CD4-positive, CD25-positive, alpha-beta regulatory T cell (primary cell): ENCODE measurements at regions not wholly inside any gene's neighbourhood (a gene's known extent, or its start where the extent isn't known, plus 50 kb on each side); places are given as distances from the start of the nearest gene placed in this dataset.
"Not testable (repeated sequence)": the region's sequence is repeated elsewhere in the genome, so short reads cannot be mapped to it uniquely, and the experiment has no call there.

Source experiments
- ATAC-seq, 2 donors: fragments of 150-1000 bp; cut with Tn5 transposase; one replicate each; pipeline ENCODE4 v1.10.0; 2021; ENCODE audit warnings: low read depth in 2 of 2, moderate number of reproducible peaks in 2 of 2, moderate library complexity in 1 of 2
- DNase-seq, 3 donors: peaks; one replicate each; pipeline versions ENCODE4 v3.0.0 to v3.0.0-alpha.2; 2012 to 2022; ENCODE audit warnings: mixed read lengths in 1 of 3
- H3K27ac ChIP-seq: one replicate; pipeline ENCODE4 v1.7.0; 2013; ENCODE audit warnings: mild to moderate bottlenecking, low read length; ENCODE audit not compliant: insufficient read depth, poor library complexity, severe bottlenecking
- H3K27me3 ChIP-seq: one replicate; pipeline ENCODE4 v1.7.0; 2013; ENCODE audit warnings: low read length; ENCODE audit not compliant: control insufficient read depth, insufficient read depth
- H3K36me3 ChIP-seq: one replicate; pipeline ENCODE4 v1.7.0; 2013; ENCODE audit warnings: mild to moderate bottlenecking, low read length, moderate library complexity; ENCODE audit not compliant: control insufficient read depth, insufficient read depth
- H3K4me1 ChIP-seq: 2 replicates; pipeline ENCODE4 v1.7.0; 2013; ENCODE audit warnings: mild to moderate bottlenecking, low read length; ENCODE audit not compliant: insufficient read depth, control insufficient read depth, poor library complexity, severe bottlenecking
- H3K4me3 ChIP-seq: one replicate; pipeline ENCODE4 v1.7.0; 2013; ENCODE audit warnings: low read depth, mild to moderate bottlenecking, low read length, moderate library complexity
- H3K9me3 ChIP-seq, 2 experiments: 1 replicate in 1 of 2; 2 replicates in 1 of 2; pipeline ENCODE4 v1.7.0; 2013; ENCODE audit warnings: low read length in 2 of 2, mild to moderate bottlenecking in 1 of 2, moderate library complexity in 1 of 2; ENCODE audit not compliant: control insufficient read depth in 2 of 2
- H3K27ac Mint-ChIP-seq, 3 donors: one replicate each; pipeline ENCODE4 v1.8.0; 2020 to 2022; ENCODE audit warnings: mild to moderate bottlenecking in 3 of 3, mixed read lengths in 3 of 3, moderate library complexity in 2 of 3
- H3K27me3 Mint-ChIP-seq: one replicate; pipeline ENCODE4 v1.8.0; 2022; ENCODE audit warnings: mild to moderate bottlenecking, mixed read lengths
- H3K36me3 Mint-ChIP-seq: one replicate; pipeline ENCODE4 v1.8.0; 2020; ENCODE audit warnings: mixed read lengths
- H3K4me1 Mint-ChIP-seq, 4 donors: one replicate each; pipeline ENCODE4 v1.8.0; 2020 to 2022; ENCODE audit warnings: mixed read lengths in 4 of 4, mild to moderate bottlenecking in 1 of 4
- H3K4me3 Mint-ChIP-seq, 4 donors: one replicate each; pipeline ENCODE4 v1.8.0; 2020 to 2022; ENCODE audit warnings: mild to moderate bottlenecking in 4 of 4, mixed read lengths in 4 of 4, moderate library complexity in 3 of 4
- H3K9me3 Mint-ChIP-seq, 7 donors: one replicate each; pipeline ENCODE4 v1.8.0; 2020 to 2022; ENCODE audit warnings: mixed read lengths in 7 of 7, mild to moderate bottlenecking in 3 of 7, moderate library complexity in 2 of 7

- no peaks in the 10 kb centered on the region for H3K36me3 ChIP-seq
- no peak for ATAC-seq
- no peak overlapping the region for H3K27ac Mint-ChIP-seq
- no peak overlapping the region for H3K4me3 ChIP-seq
- peaks cover 0 to 7% (median 2%) of the 10 kb centered on the region in 7 donors for H3K9me3 Mint-ChIP-seq
- H3K27me3 Mint-ChIP-seq = peaks cover 5% of the 10 kb centered on the region
- no peaks in the 10 kb centered on the region for H3K4me1 ChIP-seq
- no peak overlapping the region for H3K27ac ChIP-seq
- H3K27me3 ChIP-seq = no peaks in the 10 kb centered on the region
- H3K4me1 Mint-ChIP-seq = no peaks in the 10 kb centered on the region
- DNase-seq = no peak
- H3K36me3 Mint-ChIP-seq = no peaks in the 10 kb centered on the region
- no peak overlapping the region for H3K4me3 Mint-ChIP-seq
- no peaks in the 10 kb centered on the region for H3K9me3 ChIP-seq
Measured at GRCh38 chr5:174892742-174893141, 168.4 kb downstream of the MSX2 start.

- H3K36me3 Mint-ChIP-seq, ATAC-seq, H3K27me3 ChIP-seq, H3K4me1 Mint-ChIP-seq, H3K9me3 ChIP-seq, H3K27ac ChIP-seq, H3K9me3 Mint-ChIP-seq, H3K36me3 ChIP-seq, H3K27ac Mint-ChIP-seq, H3K27me3 Mint-ChIP-seq, H3K4me3 Mint-ChIP-seq, H3K4me3 ChIP-seq, H3K4me1 ChIP-seq, DNase-seq: not testable (repeated sequence)
Measured at GRCh38 chr5:174880412-174881200, 156.2 kb downstream of the MSX2 start.

GRCh38 chr5:174877987-174878386, 153.6 kb downstream of the MSX2 start:
- no peaks in the 10 kb centered on the region for H3K9me3 ChIP-seq
- no peak overlapping the region for H3K4me3 Mint-ChIP-seq

GRCh38 chr5:174872271-174872670, 147.9 kb downstream of the MSX2 start:
- peak overlapping the region in 1 of 3 donors; percentile 57 for H3K27ac Mint-ChIP-seq
- no peaks in the 10 kb centered on the region for H3K4me1 Mint-ChIP-seq

More at GRCh38 chr5:174877987-174878386, 153.6 kb downstream of the MSX2 start:
- Mint-ChIP-seq H3K4me1 (no peaks in the 10 kb centered on the region), H3K36me3 (no peaks in the 10 kb centered on the region), H3K27ac (no peak overlapping the region), H3K27me3 (no peaks in the 10 kb centered on the region), H3K9me3 (peaks cover 0 to 5% (median 0%) of the 10 kb centered on the region in 7 donors)
- no peaks in the 10 kb centered on the region for H3K27me3 ChIP-seq
- H3K4me3 ChIP-seq = no peak overlapping the region
- ATAC-seq (no peak), DNase-seq (no peak)
- H3K27ac ChIP-seq = no peak overlapping the region
- H3K36me3 ChIP-seq = no peaks in the 10 kb centered on the region
- H3K4me1 ChIP-seq = no peaks in the 10 kb centered on the region

GRCh38 chr5:174852143-174852542, 127.8 kb downstream of the MSX2 start:
- H3K9me3 ChIP-seq = no peaks in the 10 kb centered on the region
- H3K27ac ChIP-seq = no peak overlapping the region
- no peak for DNase-seq
- peaks cover 5% of the 10 kb centered on the region for H3K27me3 Mint-ChIP-seq
- no peaks in the 10 kb centered on the region for H3K4me1 Mint-ChIP-seq
- ATAC-seq = no peak
- H3K36me3 Mint-ChIP-seq = no peaks in the 10 kb centered on the region
- no peaks in the 10 kb centered on the region for H3K27me3 ChIP-seq
- no peak overlapping the region for H3K4me3 ChIP-seq
- H3K4me1 ChIP-seq = no peaks in the 10 kb centered on the region
- no peaks in the 10 kb centered on the region for H3K9me3 Mint-ChIP-seq
- H3K27ac Mint-ChIP-seq = no peak overlapping the region
- H3K36me3 ChIP-seq = no peaks in the 10 kb centered on the region
- H3K4me3 Mint-ChIP-seq = no peak overlapping the region

More at GRCh38 chr5:174872271-174872670, 147.9 kb downstream of the MSX2 start:
- Mint-ChIP-seq H3K27me3 (no peaks in the 10 kb centered on the region), H3K4me3 (no peak overlapping the region), H3K36me3 (no peaks in the 10 kb centered on the region), H3K9me3 (peaks cover 0 to 2% (median 0%) of the 10 kb centered on the region in 7 donors)
- H3K4me3 ChIP-seq = no peak overlapping the region
- no peaks in the 10 kb centered on the region for H3K36me3 ChIP-seq
- H3K27me3 ChIP-seq = no peaks in the 10 kb centered on the region
- no peaks in the 10 kb centered on the region for H3K4me1 ChIP-seq
- H3K27ac ChIP-seq = no peak overlapping the region
- ATAC-seq = no peak
- no peaks in the 10 kb centered on the region for H3K9me3 ChIP-seq
- no peak for DNase-seq

GRCh38 chr5:174850565-174851169, 126.3 kb downstream of the MSX2 start:
- DNase-seq = no peak
- no peaks in the 10 kb centered on the region for H3K9me3 Mint-ChIP-seq
- no peak overlapping the region for H3K4me3 Mint-ChIP-seq
- H3K27me3 ChIP-seq = no peaks in the 10 kb centered on the region
- H3K27me3 Mint-ChIP-seq = peaks cover 5% of the 10 kb centered on the region
- no peak overlapping the region for H3K4me3 ChIP-seq
- ATAC-seq = no peak
- H3K36me3 ChIP-seq = no peaks in the 10 kb centered on the region
- no peak overlapping the region for H3K27ac Mint-ChIP-seq
- H3K36me3 Mint-ChIP-seq = no peaks in the 10 kb centered on the region
- no peaks in the 10 kb centered on the region for H3K4me1 ChIP-seq
- no peaks in the 10 kb centered on the region for H3K4me1 Mint-ChIP-seq
- no peak overlapping the region for H3K27ac ChIP-seq
- no peaks in the 10 kb centered on the region for H3K9me3 ChIP-seq

GRCh38 chr5:174849426-174849825, 125.0 kb downstream of the MSX2 start:
- H3K9me3 Mint-ChIP-seq = peaks cover 0 to 2% (median 0%) of the 10 kb centered on the region in 7 donors
- no peaks in the 10 kb centered on the region for H3K36me3 ChIP-seq
- peaks cover 5% of the 10 kb centered on the region for H3K27me3 Mint-ChIP-seq
- no peak overlapping the region for H3K27ac ChIP-seq
- H3K36me3 Mint-ChIP-seq = no peaks in the 10 kb centered on the region
- H3K4me3 Mint-ChIP-seq = no peak overlapping the region
- no peak for DNase-seq
- no peaks in the 10 kb centered on the region for H3K9me3 ChIP-seq
- no peak overlapping the region for H3K27ac Mint-ChIP-seq
- no peaks in the 10 kb centered on the region for H3K4me1 ChIP-seq
- H3K27me3 ChIP-seq = no peaks in the 10 kb centered on the region
- no peak overlapping the region for H3K4me3 ChIP-seq
- ATAC-seq = no peak
- H3K4me1 Mint-ChIP-seq = no peaks in the 10 kb centered on the region

- Mint-ChIP-seq H3K27me3 (peaks cover 5% of the 10 kb centered on the region), H3K4me3 (no peak overlapping the region), H3K9me3 (peaks cover 0 to 2% (median 0%) of the 10 kb centered on the region in 7 donors), H3K36me3 (no peaks in the 10 kb centered on the region), H3K4me1 (no peaks in the 10 kb centered on the region), H3K27ac (peak overlapping the region in 1 of 3 donors; percentile 68)
- ATAC-seq = no peak
- no peak for DNase-seq
- Histone ChIP-seq H3K4me1 (no peaks in the 10 kb centered on the region), H3K27me3 (no peaks in the 10 kb centered on the region), H3K27ac (no peak overlapping the region), H3K4me3 (no peak overlapping the region), H3K9me3 (no peaks in the 10 kb centered on the region), H3K36me3 (no peaks in the 10 kb centered on the region)
Measured at GRCh38 chr5:174844971-174845370, 120.6 kb downstream of the MSX2 start.
